ENCODE measurements at regions not wholly inside any gene's neighbourhood (a gene's known extent, or its start where the extent isn't known, plus 50 kb on each side); places are given as distances from the start of the nearest gene placed in this dataset.

GRCh38 chr7:135828604-135829003 is 80.0 kb upstream of the FAM180A start:
- H3K4me3 ChIP-seq (IDR thresholded peaks at IDR 0.05; ENCODE audit: insufficient read depth, low read depth, low read length): no peak overlapping the region
- H3K4me2 ChIP-seq: no peak overlapping the region
- no peaks in the 10 kb centered on the region for H3K27me3 ChIP-seq (ENCODE audit: insufficient read depth, low read depth)
- no peaks in the 10 kb centered on the region for H4K20me1 ChIP-seq (ENCODE audit: insufficient read depth)
- H3K27ac ChIP-seq: no peak overlapping the region
- H3K79me2 ChIP-seq (ENCODE audit: insufficient read depth, low read depth): no peaks in the 10 kb centered on the region
- no peak overlapping the region for H3K9ac ChIP-seq
- H3K36me3 ChIP-seq (ENCODE audit: insufficient read depth): no peaks in the 10 kb centered on the region
- H2AFZ ChIP-seq (ENCODE audit: low read depth): no peak overlapping the region
- TF ChIP-seq CTCF (conservative IDR thresholded peaks at IDR 0.05; ENCODE audit: low read depth, low read length): no peak
- peaks cover 6% of the 10 kb centered on the region for H3K4me1 ChIP-seq (ENCODE audit: low read depth, poor library complexity, severe bottlenecking)

- Histone ChIP-seq H3K4me3 (IDR thresholded peaks at IDR 0.05; ENCODE audit: insufficient read depth, low read depth, low read length) (no peak overlapping the region), H2AFZ (ENCODE audit: low read depth) (no peak overlapping the region), H3K4me2 (no peak overlapping the region), H3K36me3 (ENCODE audit: insufficient read depth) (no peaks in the 10 kb centered on the region), H3K9ac (no peak overlapping the region), H3K4me1 (ENCODE audit: low read depth, poor library complexity, severe bottlenecking) (peaks cover 6% of the 10 kb centered on the region), H3K27ac (no peak overlapping the region), H3K79me2 (ENCODE audit: insufficient read depth, low read depth) (no peaks in the 10 kb centered on the region), H4K20me1 (ENCODE audit: insufficient read depth) (no peaks in the 10 kb centered on the region), H3K27me3 (ENCODE audit: insufficient read depth, low read depth) (no peaks in the 10 kb centered on the region)
- no peak for TF ChIP-seq CTCF (conservative IDR thresholded peaks at IDR 0.05; ENCODE audit: low read depth, low read length)
These were observed 78.8 kb upstream of the FAM180A start for GRCh38 chr7:135827391-135827790.

- H3K79me2 ChIP-seq (ENCODE audit: insufficient read depth, low read depth): no peaks in the 10 kb centered on the region
- no peak overlapping the region for H3K9ac ChIP-seq
- H3K4me2 ChIP-seq: no peak overlapping the region
- H4K20me1 ChIP-seq (ENCODE audit: insufficient read depth): no peaks in the 10 kb centered on the region
- no peak overlapping the region for H3K4me3 ChIP-seq (IDR thresholded peaks at IDR 0.05; ENCODE audit: insufficient read depth, low read depth, low read length)
- H3K4me1 ChIP-seq (ENCODE audit: low read depth, poor library complexity, severe bottlenecking): no peaks in the 10 kb centered on the region
- no peaks in the 10 kb centered on the region for H3K27me3 ChIP-seq (ENCODE audit: insufficient read depth, low read depth)
- H3K36me3 ChIP-seq (ENCODE audit: insufficient read depth): no peaks in the 10 kb centered on the region
- TF ChIP-seq CTCF (conservative IDR thresholded peaks at IDR 0.05; ENCODE audit: low read depth, low read length): no peak
- H2AFZ ChIP-seq (ENCODE audit: low read depth): no peak overlapping the region
- H3K27ac ChIP-seq: no peak overlapping the region
These were observed 76.8 kb upstream of the FAM180A start for GRCh38 chr7:135825406-135825805.

- Histone ChIP-seq H3K27me3 (ENCODE audit: insufficient read depth, low read depth) (no peaks in the 10 kb centered on the region), H3K79me2 (ENCODE audit: insufficient read depth, low read depth) (no peaks in the 10 kb centered on the region), H3K4me1 (ENCODE audit: low read depth, poor library complexity, severe bottlenecking) (no peaks in the 10 kb centered on the region), H4K20me1 (ENCODE audit: insufficient read depth) (no peaks in the 10 kb centered on the region), H3K4me2 (no peak overlapping the region), H3K36me3 (ENCODE audit: insufficient read depth) (no peaks in the 10 kb centered on the region), H3K27ac (no peak overlapping the region), H2AFZ (ENCODE audit: low read depth) (no peak overlapping the region), H3K9ac (no peak overlapping the region), H3K4me3 (IDR thresholded peaks at IDR 0.05; ENCODE audit: insufficient read depth, low read depth, low read length) (no peak overlapping the region)
- no peak for TF ChIP-seq CTCF (conservative IDR thresholded peaks at IDR 0.05; ENCODE audit: low read depth, low read length)
These were observed 73.8 kb upstream of the FAM180A start for GRCh38 chr7:135822376-135822775.

Data from KMS-11 (cell line).